GM06990 (cell line): ENCODE measurements at regions not wholly inside any gene's neighbourhood (a gene's known extent, or its start where the extent isn't known, plus 50 kb on each side); places are given as distances from the start of the nearest gene placed in this dataset.

Experiments
- DNase-seq: peaks from one replicate; pipeline ENCODE4 v3.0.0-alpha.2; 2011; ENCODE audit not compliant: insufficient read length; ENCODE audit errors: extremely low read depth
- H3K27me3 ChIP-seq: replicated peaks from 2 replicates; pipeline ENCODE4 v1.6.0; 2011; ENCODE audit warnings: low read length; ENCODE audit not compliant: control insufficient read depth, insufficient read depth
- H3K36me3 ChIP-seq: 2 replicates; pipeline ENCODE4 v1.5.1; 2011; ENCODE audit warnings: low read length; ENCODE audit not compliant: control insufficient read depth, insufficient read depth
- H3K4me3 ChIP-seq: replicated peaks from 2 replicates; pipeline ENCODE4 v1.5.1; 2011; ENCODE audit warnings: low read depth, mild to moderate bottlenecking, control low read depth, low read length
- CTCF ChIP-seq: IDR thresholded peaks from 2 replicates; pipeline ENCODE4 v1.5.1; 2011; ENCODE audit warnings: low read length, control low read depth, mild to moderate bottlenecking, inconsistent platforms; ENCODE audit not compliant: insufficient read depth, poor library complexity, severe bottlenecking

GRCh38 chr11:130691581-130691980 is 224.7 kb downstream of the SNX19 start:
- DNase-seq = no peak
- Histone ChIP-seq H3K4me3 (no peak overlapping the region), H3K36me3 (no peaks in the 10 kb centered on the region), H3K27me3 (no peaks in the 10 kb centered on the region; the same call in 1 of the 2 replicates)
- no peak for TF ChIP-seq CTCF

GRCh38 chr11:130692220-130692619 is 224.1 kb downstream of the SNX19 start:
- no peaks in the 10 kb centered on the region for H3K36me3 ChIP-seq
- no peak for TF ChIP-seq CTCF
- H3K27me3 ChIP-seq = no peaks in the 10 kb centered on the region; the same call in 1 of the 2 replicates
- DNase-seq = no peak
- no peak overlapping the region for H3K4me3 ChIP-seq

- Histone ChIP-seq H3K36me3 (no peaks in the 10 kb centered on the region), H3K27me3 (no peaks in the 10 kb centered on the region; the same call in 1 of the 2 replicates), H3K4me3 (no peak overlapping the region)
- TF ChIP-seq CTCF = no peak
- DNase-seq = no peak
Observed at GRCh38 chr11:130693543-130693942, 222.7 kb downstream of the SNX19 start.

GRCh38 chr11:130694488-130695045 is 221.7 kb downstream of the SNX19 start:
- no peak for DNase-seq
- Histone ChIP-seq H3K4me3 (no peak overlapping the region), H3K27me3 (no peaks in the 10 kb centered on the region; the same call in 1 of the 2 replicates), H3K36me3 (no peaks in the 10 kb centered on the region)
- TF ChIP-seq CTCF = no peak

- TF ChIP-seq CTCF = no peak
- Histone ChIP-seq H3K36me3 (no peaks in the 10 kb centered on the region), H3K27me3 (no peaks in the 10 kb centered on the region; the same call in 1 of the 2 replicates), H3K4me3 (no peak overlapping the region)
- no peak for DNase-seq
Observed at GRCh38 chr11:130698174-130698573, 218.1 kb downstream of the SNX19 start.

- H3K27me3 ChIP-seq = peaks cover 3% of the 10 kb centered on the region
- no peaks in the 10 kb centered on the region for H3K36me3 ChIP-seq
- H3K4me3 ChIP-seq = no peak overlapping the region
- no peak for TF ChIP-seq CTCF
- DNase-seq = no peak
Observed at GRCh38 chr11:130699561-130699960, 216.7 kb downstream of the SNX19 start.
